GM12878 (cell line): ENCODE measurements at regions not wholly inside any gene's neighbourhood (a gene's known extent, or its start where the extent isn't known, plus 50 kb on each side); places are given as distances from the start of the nearest gene placed in this dataset.

Experiments
- ATAC-seq: fragments of 200-7000 bp; cut with Tn5 transposase; 3 replicates; pipeline ENCODE4 v1.9.1; 2020; ENCODE audit warnings: mild to moderate bottlenecking, moderate library complexity
- BruUV-seq: library from RNA; stranded (reverse); fragments of 400-500 nt; replicated peaks from 2 replicates; lab custom pipeline; 2021; lab: Mats Ljungman, UMichigan
- CTCF ChIA-PET: fragments of 300-600 bp; sonication (Branson Sonifier 250); formaldehyde crosslinking; extraction: SDS; loops from one replicate; lab custom pipeline; 2021; ENCODE audit warnings: inconsistent platforms; lab: Yijun Ruan, JAX
- POLR2A ChIA-PET: fragments of 350-600 bp; formaldehyde crosslinking; extraction: SDS; loops from one replicate; lab custom pipeline; 2021; ENCODE audit warnings: inconsistent platforms; lab: Charles Lee
- RAD21 ChIA-PET: fragments of 300-600 bp; sonication (Branson Sonifier 250); formaldehyde crosslinking; loops from one replicate; lab custom pipeline; 2023; ENCODE audit warnings: antibody characterized with exemption; ENCODE audit not compliant: unreplicated experiment; lab: Charles Lee
- SMC1A ChIA-PET: fragments of 300-600 bp; sonication (Branson Sonifier 250); formaldehyde crosslinking; loops from one replicate; lab custom pipeline; 2023; ENCODE audit not compliant: unreplicated experiment, uncharacterized antibody; lab: Charles Lee
- DNase-seq: peaks from one replicate; pipeline ENCODE4 v3.0.0-alpha.2; 2011; ENCODE audit warnings: low read depth, low spot score
- FAIRE-seq: peaks from 3 replicates; lab custom pipeline; 2011; peaks lifted over from hg19 to GRCh38; lab: Jason Lieb, UNC
- H2AFZ ChIP-seq: 2 replicates; pipeline ENCODE4 v1.6.0; 2011; ENCODE audit warnings: low read depth, low read length, control low read depth; ENCODE audit not compliant: control insufficient read depth
- H3K27ac ChIP-seq: 2 replicates; pipeline ENCODE4 v1.5.1; 2011; ENCODE audit warnings: control low read depth; ENCODE audit not compliant: control insufficient read depth, insufficient read depth
- H3K27me3 ChIP-seq, 2 experiments: replicated peaks in 1 of 2; 2 replicates each; pipeline versions ENCODE4 v1.6.0 to v1.6.1; 2011; ENCODE audit warnings: low read length in 1 of 2; ENCODE audit not compliant: control insufficient read depth in 2 of 2, insufficient read depth in 2 of 2
- H3K36me3 ChIP-seq, 2 experiments: 2 replicates each; pipeline ENCODE4 v1.5.1; 2011; ENCODE audit warnings: low read length in 1 of 2; ENCODE audit not compliant: control insufficient read depth in 2 of 2, insufficient read depth in 2 of 2
- H3K4me1 ChIP-seq: 2 replicates; pipeline ENCODE4 v1.6.1; 2011; ENCODE audit warnings: mild to moderate bottlenecking, low read length, moderate library complexity, mixed read lengths; ENCODE audit not compliant: control insufficient read depth, insufficient read depth
- H3K4me2 ChIP-seq: 2 replicates; pipeline ENCODE4 v1.6.0; 2011; ENCODE audit warnings: control low read depth; ENCODE audit not compliant: control insufficient read depth, insufficient read depth
- H3K4me3 ChIP-seq: fragments of 200-600 bp; sonication (generic); 2 replicates; pipeline ENCODE4 v1.5.1; 2016
- H3K79me2 ChIP-seq: 2 replicates; pipeline ENCODE4 v1.6.0; 2011; ENCODE audit warnings: low read length; ENCODE audit not compliant: control insufficient read depth, insufficient read depth
- H3K9ac ChIP-seq: 2 replicates; pipeline ENCODE4 v1.8.0; 2011; ENCODE audit warnings: low read length, control low read depth, mixed read lengths; ENCODE audit not compliant: control insufficient read depth, insufficient read depth
- H3K9me3 ChIP-seq: replicated peaks from 3 replicates; pipeline ENCODE4 v1.5.1; 2011; ENCODE audit warnings: mild to moderate bottlenecking, low read length; ENCODE audit not compliant: control insufficient read depth, insufficient read depth
- H4K20me1 ChIP-seq: 2 replicates; pipeline ENCODE4 v1.6.0; 2011; ENCODE audit not compliant: control insufficient read depth, insufficient read depth
- ASH2L ChIP-seq: fragments of 300-600, 200-600 bp; sonication (generic); IDR thresholded peaks from 2 replicates; pipeline ENCODE4 v1.6.1; 2017; ENCODE audit warnings: low read depth, mild to moderate bottlenecking, borderline replicate concordance
- CBX3 ChIP-seq: fragments of 200-600 bp; sonication (generic); IDR thresholded peaks from 2 replicates; pipeline ENCODE4 v1.6.1; 2016; ENCODE audit warnings: low read depth, borderline replicate concordance
- FOXM1 ChIP-seq: IDR thresholded peaks from 2 replicates; pipeline ENCODE4 v1.6.1; 2012; ENCODE audit warnings: low read depth, mild to moderate bottlenecking, inconsistent platforms, low read length, moderate library complexity
- LARP7 ChIP-seq: fragments of 450-650 bp; IDR thresholded peaks from 2 replicates; pipeline ENCODE4 v1.6.1; 2017; ENCODE audit warnings: mild to moderate bottlenecking
- MEF2B ChIP-seq: fragments of 450-650 bp; IDR thresholded peaks from 2 replicates; pipeline ENCODE4 v1.6.1; 2018; ENCODE audit warnings: mild to moderate bottlenecking, moderate library complexity; ENCODE audit not compliant: partially characterized antibody, poor library complexity, severe bottlenecking
- MXI1 ChIP-seq: fragments of 150-350 bp; IDR thresholded peaks from 2 replicates; pipeline ENCODE4 v1.6.1; 2011; ENCODE audit warnings: low read depth, mild to moderate bottlenecking, inconsistent platforms, low read length, improper control_type of control experiment
- MYC ChIP-seq: IDR thresholded peaks from 2 replicates; pipeline ENCODE4 v1.6.1; 2011; ENCODE audit warnings: mild to moderate bottlenecking, low read length, moderate library complexity, inconsistent platforms; ENCODE audit not compliant: insufficient read depth, insufficient replicate concordance, insufficient read length, severe bottlenecking
- NFXL1 ChIP-seq: fragments of 450-650 bp; IDR thresholded peaks from 2 replicates; pipeline ENCODE4 v1.6.1; 2017; ENCODE audit warnings: antibody characterized with exemption, mild to moderate bottlenecking, borderline replicate concordance
- POLR2AphosphoS5 ChIP-seq: IDR thresholded peaks from 2 replicates; pipeline ENCODE4 v1.6.1; 2011; ENCODE audit warnings: mild to moderate bottlenecking, low read length, inconsistent platforms
- SMARCA5 ChIP-seq: fragments of 450-650 bp; IDR thresholded peaks from 2 replicates; pipeline ENCODE4 v1.6.1; 2017; ENCODE audit warnings: mild to moderate bottlenecking
- SRF ChIP-seq, 2 experiments: IDR thresholded peaks; 2 replicates each; pipeline ENCODE4 v1.6.1; 2011; ENCODE audit warnings: low read depth in 2 of 2, low read length in 2 of 2, mild to moderate bottlenecking in 1 of 2, moderate library complexity in 1 of 2
- WRNIP1 ChIP-seq: IDR thresholded peaks from 2 replicates; pipeline ENCODE4 v1.6.1; 2011; ENCODE audit warnings: low read depth, low read length, improper control_type of control experiment, borderline replicate concordance
- ZNF24 ChIP-seq: fragments of 450-650 bp; IDR thresholded peaks from 2 replicates; pipeline ENCODE4 v1.6.1; 2017; ENCODE audit warnings: antibody characterized with exemption, mild to moderate bottlenecking
- WGBS: methylation state at CpG from one replicate; pipeline ENCODE4 v1.1.6; 2016; ENCODE audit warnings: low lambda C conversion rate; ENCODE audit not compliant: insufficient replicate concordance, insufficient coverage; ENCODE audit errors: missing lambda C conversion rate; 5-methylcytosine and 5-hydroxymethylcytosine counted together
- in situ Hi-C: fragments of 300-500 bp; cut with MboI; formaldehyde crosslinking; loops from 9 replicates; pipeline ENCODE4 v1.14.3; 2018; ENCODE audit warnings: mixed read lengths
- intact Hi-C: fragments of 100-400 bp; cut with micrococcal nuclease; formaldehyde crosslinking; loops from one replicate; pipeline ENCODE4 v1.14.2; 2022; ENCODE audit not compliant: unreplicated experiment
- TF ChIP-seq, protein P1 (sequence below): fragments of 450-650 bp; formaldehyde crosslinking; IDR thresholded peaks from 2 replicates; pipeline ENCODE4 v1.4.0; 2020; ENCODE audit warnings: mild to moderate bottlenecking, moderate library complexity
- TF ChIP-seq, protein P2 (sequence below): fragments of 450-650 bp; IDR thresholded peaks from 2 replicates; pipeline ENCODE4 v1.6.1; 2017; ENCODE audit warnings: mild to moderate bottlenecking
- TF ChIP-seq, protein P3 (sequence below): fragments of 450-650 bp; IDR thresholded peaks from 2 replicates; pipeline ENCODE4 v1.6.1; 2017; ENCODE audit warnings: low read depth, mild to moderate bottlenecking, moderate library complexity

DNA sequence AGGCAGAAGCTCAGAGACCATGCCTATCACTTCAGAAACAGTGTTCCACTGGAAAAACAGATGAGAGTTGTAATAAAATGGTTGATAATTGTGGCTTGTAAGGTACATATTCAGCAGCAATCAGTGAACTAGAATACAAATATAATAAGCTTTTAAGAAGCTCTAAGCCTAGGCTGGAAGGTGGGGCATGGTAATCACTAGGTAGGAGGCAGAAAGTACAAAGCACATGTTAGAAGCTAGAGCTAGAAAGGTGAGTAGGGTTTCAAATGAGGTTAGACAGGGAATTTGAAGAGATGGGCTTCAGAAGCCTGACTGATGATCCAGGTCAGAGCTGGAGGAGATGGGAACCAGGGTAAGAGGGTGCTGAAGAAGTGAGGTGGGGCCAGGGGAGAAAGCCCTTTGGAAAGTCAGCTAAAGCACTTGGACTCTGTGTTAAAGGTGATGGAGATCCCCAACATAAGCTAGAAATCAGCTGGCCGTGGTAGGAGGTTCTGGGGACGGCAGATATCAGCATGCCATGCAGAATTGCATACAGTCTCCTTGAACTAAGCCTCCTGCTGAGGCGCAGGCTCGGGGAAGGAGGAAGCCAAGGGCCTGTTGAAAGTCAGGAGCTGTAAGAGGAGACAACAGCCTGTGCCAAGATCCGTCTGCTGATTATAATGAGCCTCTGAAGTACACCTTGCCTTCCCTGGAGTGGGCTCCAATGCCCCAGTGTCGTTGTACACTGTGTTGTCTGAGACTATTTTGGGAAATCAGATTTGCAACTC lies 659.4 kb downstream of the BCL11B start:
- Histone ChIP-seq H3K9ac (no peak overlapping the region), H3K36me3 (no peaks in the 10 kb centered on the region), H3K9me3 (no peaks in the 10 kb centered on the region; the same call in 2 of the 3 replicates), H3K79me2 (no peaks in the 10 kb centered on the region), H3K4me1 (no peaks in the 10 kb centered on the region), H3K27ac (no peak overlapping the region), H4K20me1 (no peaks in the 10 kb centered on the region), H3K27me3 (no peaks in the 10 kb centered on the region), H3K4me3 (no peak overlapping the region), H2AFZ (no peak overlapping the region), H3K4me2 (no peak overlapping the region)
- CTCF ChIA-PET: no interaction called here
- FAIRE-seq: no peak
- in situ Hi-C loops (no loop called here), intact Hi-C loops (no loop called here)
- no peak for DNase-seq
- RAD21 ChIA-PET: no interaction called here
- no peak for ATAC-seq
- POLR2A ChIA-PET: no interaction called here
- SMC1A ChIA-PET: interaction anchor here (0.6 to 1.2 kb wide), 2 partner anchors 20 to 484 kb away, joined by 3 read pairs; no protein-coding TSS in a partner anchor
- 4% methylated on average over 6 of the region's 6 CpGs for WGBS
- no TSS peak for BruUV-seq
- TF ChIP-seq, protein P1, sequence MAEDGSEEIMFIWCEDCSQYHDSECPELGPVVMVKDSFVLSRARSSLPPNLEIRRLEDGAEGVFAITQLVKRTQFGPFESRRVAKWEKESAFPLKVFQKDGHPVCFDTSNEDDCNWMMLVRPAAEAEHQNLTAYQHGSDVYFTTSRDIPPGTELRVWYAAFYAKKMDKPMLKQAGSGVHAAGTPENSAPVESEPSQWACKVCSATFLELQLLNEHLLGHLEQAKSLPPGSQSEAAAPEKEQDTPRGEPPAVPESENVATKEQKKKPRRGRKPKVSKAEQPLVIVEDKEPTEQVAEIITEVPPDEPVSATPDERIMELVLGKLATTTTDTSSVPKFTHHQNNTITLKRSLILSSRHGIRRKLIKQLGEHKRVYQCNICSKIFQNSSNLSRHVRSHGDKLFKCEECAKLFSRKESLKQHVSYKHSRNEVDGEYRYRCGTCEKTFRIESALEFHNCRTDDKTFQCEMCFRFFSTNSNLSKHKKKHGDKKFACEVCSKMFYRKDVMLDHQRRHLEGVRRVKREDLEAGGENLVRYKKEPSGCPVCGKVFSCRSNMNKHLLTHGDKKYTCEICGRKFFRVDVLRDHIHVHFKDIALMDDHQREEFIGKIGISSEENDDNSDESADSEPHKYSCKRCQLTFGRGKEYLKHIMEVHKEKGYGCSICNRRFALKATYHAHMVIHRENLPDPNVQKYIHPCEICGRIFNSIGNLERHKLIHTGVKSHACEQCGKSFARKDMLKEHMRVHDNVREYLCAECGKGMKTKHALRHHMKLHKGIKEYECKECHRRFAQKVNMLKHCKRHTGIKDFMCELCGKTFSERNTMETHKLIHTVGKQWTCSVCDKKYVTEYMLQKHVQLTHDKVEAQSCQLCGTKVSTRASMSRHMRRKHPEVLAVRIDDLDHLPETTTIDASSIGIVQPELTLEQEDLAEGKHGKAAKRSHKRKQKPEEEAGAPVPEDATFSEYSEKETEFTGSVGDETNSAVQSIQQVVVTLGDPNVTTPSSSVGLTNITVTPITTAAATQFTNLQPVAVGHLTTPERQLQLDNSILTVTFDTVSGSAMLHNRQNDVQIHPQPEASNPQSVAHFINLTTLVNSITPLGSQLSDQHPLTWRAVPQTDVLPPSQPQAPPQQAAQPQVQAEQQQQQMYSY (CRISPR knock-in tag): no peak
- TF ChIP-seq, protein P2, sequence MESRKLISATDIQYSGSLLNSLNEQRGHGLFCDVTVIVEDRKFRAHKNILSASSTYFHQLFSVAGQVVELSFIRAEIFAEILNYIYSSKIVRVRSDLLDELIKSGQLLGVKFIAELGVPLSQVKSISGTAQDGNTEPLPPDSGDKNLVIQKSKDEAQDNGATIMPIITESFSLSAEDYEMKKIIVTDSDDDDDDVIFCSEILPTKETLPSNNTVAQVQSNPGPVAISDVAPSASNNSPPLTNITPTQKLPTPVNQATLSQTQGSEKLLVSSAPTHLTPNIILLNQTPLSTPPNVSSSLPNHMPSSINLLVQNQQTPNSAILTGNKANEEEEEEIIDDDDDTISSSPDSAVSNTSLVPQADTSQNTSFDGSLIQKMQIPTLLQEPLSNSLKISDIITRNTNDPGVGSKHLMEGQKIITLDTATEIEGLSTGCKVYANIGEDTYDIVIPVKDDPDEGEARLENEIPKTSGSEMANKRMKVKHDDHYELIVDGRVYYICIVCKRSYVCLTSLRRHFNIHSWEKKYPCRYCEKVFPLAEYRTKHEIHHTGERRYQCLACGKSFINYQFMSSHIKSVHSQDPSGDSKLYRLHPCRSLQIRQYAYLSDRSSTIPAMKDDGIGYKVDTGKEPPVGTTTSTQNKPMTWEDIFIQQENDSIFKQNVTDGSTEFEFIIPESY: no peak
- TF ChIP-seq, protein P3, sequence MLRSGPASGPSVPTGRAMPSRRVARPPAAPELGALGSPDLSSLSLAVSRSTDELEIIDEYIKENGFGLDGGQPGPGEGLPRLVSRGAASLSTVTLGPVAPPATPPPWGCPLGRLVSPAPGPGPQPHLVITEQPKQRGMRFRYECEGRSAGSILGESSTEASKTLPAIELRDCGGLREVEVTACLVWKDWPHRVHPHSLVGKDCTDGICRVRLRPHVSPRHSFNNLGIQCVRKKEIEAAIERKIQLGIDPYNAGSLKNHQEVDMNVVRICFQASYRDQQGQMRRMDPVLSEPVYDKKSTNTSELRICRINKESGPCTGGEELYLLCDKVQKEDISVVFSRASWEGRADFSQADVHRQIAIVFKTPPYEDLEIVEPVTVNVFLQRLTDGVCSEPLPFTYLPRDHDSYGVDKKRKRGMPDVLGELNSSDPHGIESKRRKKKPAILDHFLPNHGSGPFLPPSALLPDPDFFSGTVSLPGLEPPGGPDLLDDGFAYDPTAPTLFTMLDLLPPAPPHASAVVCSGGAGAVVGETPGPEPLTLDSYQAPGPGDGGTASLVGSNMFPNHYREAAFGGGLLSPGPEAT: no peak
- TF ChIP-seq SMARCA5 (no peak), ASH2L (no peak), MXI1 (no peak), SRF (IDR thresholded peaks at IDR 0.05; ENCODE audit: low read depth in 2 of 2, low read length in 2 of 2) (no peak), ZNF24 (no peak), NFXL1 (no peak), FOXM1 (no peak), POLR2AphosphoS5 (no peak), WRNIP1 (no peak), MYC (no peak), MEF2B (no peak), CBX3 (no peak), LARP7 (no peak)
